Adipocyte (in vitro differentiated cells): ENCODE measurements at regions not wholly inside any gene's neighbourhood (a gene's known extent, or its start where the extent isn't known, plus 50 kb on each side); places are given as distances from the start of the nearest gene placed in this dataset.

Experiments
- DNase-seq: peaks from one replicate; pipeline ENCODE4 v3.0.0-alpha.2; 2015; ENCODE audit warnings: low read depth
- H3K27me3 ChIP-seq: replicated peaks from 2 replicates; pipeline ENCODE4 v1.7.0; 2013; ENCODE audit warnings: mild to moderate bottlenecking, low read length, moderate library complexity; ENCODE audit not compliant: control insufficient read depth, insufficient read depth
- H3K36me3 ChIP-seq: 2 replicates; pipeline ENCODE4 v1.7.0; 2013; ENCODE audit warnings: low read length, mild to moderate bottlenecking, moderate library complexity; ENCODE audit not compliant: control insufficient read depth, insufficient read depth, severe bottlenecking
- H3K4me1 ChIP-seq: 2 replicates; pipeline ENCODE4 v1.7.0; 2013; ENCODE audit warnings: mild to moderate bottlenecking, low read length, moderate library complexity; ENCODE audit not compliant: control insufficient read depth, insufficient read depth
- H3K4me3 ChIP-seq: 2 replicates; pipeline ENCODE4 v1.7.0; 2013; ENCODE audit warnings: mild to moderate bottlenecking, low read length, moderate library complexity
- H3K9ac ChIP-seq: 2 replicates; pipeline ENCODE4 v1.7.0; 2013; ENCODE audit warnings: mild to moderate bottlenecking, low read length, moderate library complexity
- H3K9me3 ChIP-seq: 2 replicates; pipeline ENCODE4 v1.7.0; 2013; ENCODE audit warnings: mild to moderate bottlenecking, low read length, moderate library complexity; ENCODE audit not compliant: control insufficient read depth

GRCh38 chr10:4632757-4633156, 193.2 kb upstream of the AKR1E2 start:
- H3K36me3 ChIP-seq, result no peaks in the 10 kb centered on the region
- DNase-seq, result no peak
- H3K4me3 ChIP-seq, result no peak overlapping the region
- H3K9ac ChIP-seq, result no peak overlapping the region
- H3K9me3 ChIP-seq, result peaks cover under 1% of the 10 kb centered on the region
- H3K27me3 ChIP-seq, result no peaks in the 10 kb centered on the region
- peaks cover 25% of the 10 kb centered on the region for H3K4me1 ChIP-seq

GRCh38 chr10:4626919-4627318, 199.1 kb upstream of the AKR1E2 start:
- Histone ChIP-seq H3K4me3 (no peak overlapping the region), H3K27me3 (no peaks in the 10 kb centered on the region), H3K36me3 (no peaks in the 10 kb centered on the region), H3K9me3 (peaks cover 6% of the 10 kb centered on the region), H3K4me1 (peaks cover 9% of the 10 kb centered on the region), H3K9ac (no peak overlapping the region)
- DNase-seq, result no peak

GRCh38 chr10:4623757-4624420, 202.1 kb upstream of the AKR1E2 start:
- Histone ChIP-seq H3K9ac (no peak overlapping the region), H3K4me1 (peaks cover 9% of the 10 kb centered on the region), H3K36me3 (no peaks in the 10 kb centered on the region), H3K9me3 (peaks cover 6% of the 10 kb centered on the region), H3K4me3 (no peak overlapping the region), H3K27me3 (no peaks in the 10 kb centered on the region)
- peak; percentile 38 for DNase-seq

- Histone ChIP-seq H3K9ac (no peak overlapping the region), H3K9me3 (peaks cover 6% of the 10 kb centered on the region), H3K4me1 (peaks cover 9% of the 10 kb centered on the region), H3K4me3 (no peak overlapping the region), H3K36me3 (no peaks in the 10 kb centered on the region), H3K27me3 (no peaks in the 10 kb centered on the region)
- no peak for DNase-seq
These were observed 202.8 kb upstream of the AKR1E2 start for GRCh38 chr10:4623200-4623599.

- no peak for DNase-seq
- Histone ChIP-seq H3K27me3 (no peaks in the 10 kb centered on the region), H3K4me3 (no peak overlapping the region), H3K9me3 (peaks cover 2% of the 10 kb centered on the region), H3K36me3 (no peaks in the 10 kb centered on the region), H3K4me1 (peaks cover 9% of the 10 kb centered on the region), H3K9ac (no peak overlapping the region)
These were observed 203.6 kb upstream of the AKR1E2 start for GRCh38 chr10:4622384-4622783.

- DNase-seq, result no peak
- Histone ChIP-seq H3K4me1 (no peaks in the 10 kb centered on the region), H3K9ac (no peak overlapping the region), H3K36me3 (no peaks in the 10 kb centered on the region), H3K27me3 (no peaks in the 10 kb centered on the region), H3K9me3 (peaks cover 13% of the 10 kb centered on the region), H3K4me3 (no peak overlapping the region)
These were observed 208.4 kb upstream of the AKR1E2 start for GRCh38 chr10:4617589-4617988.

GRCh38 chr10:4615042-4615441, 211.0 kb upstream of the AKR1E2 start:
- no peak overlapping the region for H3K9ac ChIP-seq
- no peak for DNase-seq

GRCh38 chr10:4609251-4609650, 216.8 kb upstream of the AKR1E2 start:
- no peak overlapping the region for H3K4me3 ChIP-seq
- no peak for DNase-seq
- no peak overlapping the region for H3K9ac ChIP-seq
- no peaks in the 10 kb centered on the region for H3K4me1 ChIP-seq
- H3K9me3 ChIP-seq, result peaks cover 4% of the 10 kb centered on the region
- H3K36me3 ChIP-seq, result no peaks in the 10 kb centered on the region
- no peaks in the 10 kb centered on the region for H3K27me3 ChIP-seq

More at GRCh38 chr10:4615042-4615441, 211.0 kb upstream of the AKR1E2 start:
- no peak overlapping the region for H3K4me3 ChIP-seq
- no peaks in the 10 kb centered on the region for H3K36me3 ChIP-seq
- no peaks in the 10 kb centered on the region for H3K4me1 ChIP-seq
- H3K9me3 ChIP-seq, result peaks cover 13% of the 10 kb centered on the region
- no peaks in the 10 kb centered on the region for H3K27me3 ChIP-seq

- DNase-seq, result no peak
- H3K36me3 ChIP-seq, result no peaks in the 10 kb centered on the region
- H3K9me3 ChIP-seq, result no peaks in the 10 kb centered on the region
- H3K4me3 ChIP-seq, result no peak overlapping the region
- no peaks in the 10 kb centered on the region for H3K27me3 ChIP-seq
- H3K9ac ChIP-seq, result no peak overlapping the region
- H3K4me1 ChIP-seq, result no peaks in the 10 kb centered on the region
These were observed 218.3 kb upstream of the AKR1E2 start for GRCh38 chr10:4607681-4608080.

- no peak for DNase-seq
- Histone ChIP-seq H3K36me3 (no peaks in the 10 kb centered on the region), H3K4me1 (no peaks in the 10 kb centered on the region), H3K9ac (no peak overlapping the region), H3K4me3 (no peak overlapping the region), H3K9me3 (no peaks in the 10 kb centered on the region), H3K27me3 (no peaks in the 10 kb centered on the region)
These were observed 219.0 kb upstream of the AKR1E2 start for GRCh38 chr10:4606856-4607636.

GRCh38 chr10:4602764-4603491, 223.1 kb upstream of the AKR1E2 start:
- no peaks in the 10 kb centered on the region for H3K27me3 ChIP-seq
- no peaks in the 10 kb centered on the region for H3K4me1 ChIP-seq
- H3K9me3 ChIP-seq, result no peaks in the 10 kb centered on the region
- no peak for DNase-seq
- no peak overlapping the region for H3K4me3 ChIP-seq
- H3K36me3 ChIP-seq, result no peaks in the 10 kb centered on the region
- no peak overlapping the region for H3K9ac ChIP-seq
